ENCODE measurements at regions not wholly inside any gene's neighbourhood (a gene's known extent, or its start where the extent isn't known, plus 50 kb on each side); places are given as distances from the start of the nearest gene placed in this dataset.

GRCh38 chr13:68124437-68125086 lies 894.4 kb upstream of the PCDH9 start:
- Histone ChIP-seq H3K27me3 (ENCODE audit: insufficient read depth, poor library complexity, severe bottlenecking) (no peaks in the 10 kb centered on the region), H3K4me3 (replicated peaks; ENCODE audit: insufficient read depth, low read length) (no peak overlapping the region), H3K27ac (replicated peaks) (no peak overlapping the region)
- TF ChIP-seq POLR2AphosphoS5 (IDR thresholded peaks at IDR 0.05; ENCODE audit: low read depth) (no peak), GABPA (IDR thresholded peaks at IDR 0.05; ENCODE audit: low read depth) (no peak), SPI1 (IDR thresholded peaks at IDR 0.05; ENCODE audit: borderline replicate concordance, low read depth) (no peak)
- TF ChIP-seq, protein P1, sequence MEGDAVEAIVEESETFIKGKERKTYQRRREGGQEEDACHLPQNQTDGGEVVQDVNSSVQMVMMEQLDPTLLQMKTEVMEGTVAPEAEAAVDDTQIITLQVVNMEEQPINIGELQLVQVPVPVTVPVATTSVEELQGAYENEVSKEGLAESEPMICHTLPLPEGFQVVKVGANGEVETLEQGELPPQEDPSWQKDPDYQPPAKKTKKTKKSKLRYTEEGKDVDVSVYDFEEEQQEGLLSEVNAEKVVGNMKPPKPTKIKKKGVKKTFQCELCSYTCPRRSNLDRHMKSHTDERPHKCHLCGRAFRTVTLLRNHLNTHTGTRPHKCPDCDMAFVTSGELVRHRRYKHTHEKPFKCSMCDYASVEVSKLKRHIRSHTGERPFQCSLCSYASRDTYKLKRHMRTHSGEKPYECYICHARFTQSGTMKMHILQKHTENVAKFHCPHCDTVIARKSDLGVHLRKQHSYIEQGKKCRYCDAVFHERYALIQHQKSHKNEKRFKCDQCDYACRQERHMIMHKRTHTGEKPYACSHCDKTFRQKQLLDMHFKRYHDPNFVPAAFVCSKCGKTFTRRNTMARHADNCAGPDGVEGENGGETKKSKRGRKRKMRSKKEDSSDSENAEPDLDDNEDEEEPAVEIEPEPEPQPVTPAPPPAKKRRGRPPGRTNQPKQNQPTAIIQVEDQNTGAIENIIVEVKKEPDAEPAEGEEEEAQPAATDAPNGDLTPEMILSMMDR (IDR thresholded peaks at IDR 0.05; ENCODE audit: insufficient read depth, low read length), result no peak
- TF ChIP-seq, protein P2, sequence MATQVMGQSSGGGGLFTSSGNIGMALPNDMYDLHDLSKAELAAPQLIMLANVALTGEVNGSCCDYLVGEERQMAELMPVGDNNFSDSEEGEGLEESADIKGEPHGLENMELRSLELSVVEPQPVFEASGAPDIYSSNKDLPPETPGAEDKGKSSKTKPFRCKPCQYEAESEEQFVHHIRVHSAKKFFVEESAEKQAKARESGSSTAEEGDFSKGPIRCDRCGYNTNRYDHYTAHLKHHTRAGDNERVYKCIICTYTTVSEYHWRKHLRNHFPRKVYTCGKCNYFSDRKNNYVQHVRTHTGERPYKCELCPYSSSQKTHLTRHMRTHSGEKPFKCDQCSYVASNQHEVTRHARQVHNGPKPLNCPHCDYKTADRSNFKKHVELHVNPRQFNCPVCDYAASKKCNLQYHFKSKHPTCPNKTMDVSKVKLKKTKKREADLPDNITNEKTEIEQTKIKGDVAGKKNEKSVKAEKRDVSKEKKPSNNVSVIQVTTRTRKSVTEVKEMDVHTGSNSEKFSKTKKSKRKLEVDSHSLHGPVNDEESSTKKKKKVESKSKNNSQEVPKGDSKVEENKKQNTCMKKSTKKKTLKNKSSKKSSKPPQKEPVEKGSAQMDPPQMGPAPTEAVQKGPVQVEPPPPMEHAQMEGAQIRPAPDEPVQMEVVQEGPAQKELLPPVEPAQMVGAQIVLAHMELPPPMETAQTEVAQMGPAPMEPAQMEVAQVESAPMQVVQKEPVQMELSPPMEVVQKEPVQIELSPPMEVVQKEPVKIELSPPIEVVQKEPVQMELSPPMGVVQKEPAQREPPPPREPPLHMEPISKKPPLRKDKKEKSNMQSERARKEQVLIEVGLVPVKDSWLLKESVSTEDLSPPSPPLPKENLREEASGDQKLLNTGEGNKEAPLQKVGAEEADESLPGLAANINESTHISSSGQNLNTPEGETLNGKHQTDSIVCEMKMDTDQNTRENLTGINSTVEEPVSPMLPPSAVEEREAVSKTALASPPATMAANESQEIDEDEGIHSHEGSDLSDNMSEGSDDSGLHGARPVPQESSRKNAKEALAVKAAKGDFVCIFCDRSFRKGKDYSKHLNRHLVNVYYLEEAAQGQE (IDR thresholded peaks at IDR 0.05; ENCODE audit: insufficient replicate concordance, low read depth), result no peak
- DNase-seq (ENCODE audit: low read depth in 1 of 2, low spot score in 1 of 2), result no peak

DNA sequence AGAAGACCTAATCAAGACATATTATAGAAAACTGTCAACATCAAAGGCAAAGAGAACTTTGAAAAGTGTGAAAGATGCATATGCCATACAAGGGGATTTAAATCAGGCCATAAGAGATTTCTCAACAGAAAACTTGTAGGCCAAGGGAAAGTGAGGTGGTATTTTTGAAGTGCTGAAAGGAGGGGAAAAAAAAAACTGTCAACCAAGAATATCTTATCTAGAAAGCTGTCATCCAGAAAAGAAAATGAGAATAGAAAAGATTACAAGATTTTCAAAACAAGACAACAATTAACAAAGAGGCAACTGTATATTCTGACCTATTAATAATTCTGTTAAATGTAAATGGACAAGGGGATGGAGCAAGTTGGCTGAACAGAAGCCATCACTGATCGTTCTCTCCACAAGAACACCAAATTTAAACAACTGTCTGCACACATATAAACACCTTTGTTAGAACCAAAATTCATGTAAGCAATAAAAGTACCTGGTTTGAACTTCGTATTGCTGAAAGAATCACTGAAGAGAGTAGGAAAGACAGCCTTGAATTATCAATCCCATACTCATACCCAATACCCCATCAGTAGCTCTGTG lies 880.1 kb upstream of the PCDH9 start:
- Histone ChIP-seq H3K4me3 (replicated peaks; ENCODE audit: insufficient read depth, low read length) (no peak overlapping the region), H3K27me3 (ENCODE audit: insufficient read depth, poor library complexity, severe bottlenecking) (no peaks in the 10 kb centered on the region), H3K27ac (replicated peaks) (no peak overlapping the region)
- TF ChIP-seq SPI1 (IDR thresholded peaks at IDR 0.05; ENCODE audit: borderline replicate concordance, low read depth) (no peak), GABPA (IDR thresholded peaks at IDR 0.05; ENCODE audit: low read depth) (no peak)
- TF ChIP-seq, protein P2 (IDR thresholded peaks at IDR 0.05; ENCODE audit: insufficient replicate concordance, low read depth), result no peak
- TF ChIP-seq, protein P1 (IDR thresholded peaks at IDR 0.05; ENCODE audit: insufficient read depth, low read length), result no peak
- DNase-seq (ENCODE audit: low read depth in 1 of 2, low spot score in 1 of 2), result no peak

DNA sequence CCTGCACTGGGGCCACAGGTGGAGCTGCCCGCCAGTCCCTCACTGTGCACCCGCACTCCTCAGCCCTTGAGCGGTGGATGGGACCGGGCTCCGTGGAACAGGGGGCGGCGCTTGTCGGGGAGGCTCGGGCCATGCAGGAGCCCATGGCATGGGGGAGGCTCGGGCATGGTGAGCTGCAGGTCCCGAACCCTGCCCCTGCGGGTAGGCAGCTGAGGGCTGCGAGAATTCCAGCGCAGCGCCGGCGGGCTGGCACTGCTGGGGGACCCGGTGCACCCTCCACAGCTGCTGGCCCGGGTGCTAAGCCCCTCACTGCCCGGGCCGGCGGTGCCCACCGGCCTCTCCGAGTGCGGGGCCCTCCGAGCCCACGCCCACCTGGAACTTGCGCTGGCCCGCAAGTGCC lies 877.5 kb upstream of the PCDH9 start:
- TF ChIP-seq GABPA (IDR thresholded peaks at IDR 0.05; ENCODE audit: low read depth), result no peak
- TF ChIP-seq, protein P1 (IDR thresholded peaks at IDR 0.05; ENCODE audit: insufficient read depth, low read length), result no peak
- no peak for TF ChIP-seq POLR2AphosphoS5 (IDR thresholded peaks at IDR 0.05; ENCODE audit: low read depth)
- TF ChIP-seq, protein P2 (IDR thresholded peaks at IDR 0.05; ENCODE audit: insufficient replicate concordance, low read depth), result no peak
- TF ChIP-seq SPI1 (IDR thresholded peaks at IDR 0.05; ENCODE audit: borderline replicate concordance, low read depth), result no peak
- Histone ChIP-seq H3K27ac (replicated peaks) (no peak overlapping the region), H3K4me3 (replicated peaks; ENCODE audit: insufficient read depth, low read length) (no peak overlapping the region), H3K27me3 (ENCODE audit: insufficient read depth, poor library complexity, severe bottlenecking) (no peaks in the 10 kb centered on the region)
- DNase-seq (ENCODE audit: low read depth in 1 of 2, low spot score in 1 of 2), result no peak

Measured in HL-60 (cell line).